K562 (cell line): ENCODE measurements at regions not wholly inside any gene's neighbourhood (a gene's known extent, or its start where the extent isn't known, plus 50 kb on each side); places are given as distances from the start of the nearest gene placed in this dataset.

Source experiments
- ATAC-seq: fragments of 200-7000 bp; cut with Tn5 transposase; 3 replicates; pipeline ENCODE4 v1.9.1; 2020; ENCODE audit warnings: moderate library complexity
- BruUV-seq: library from RNA; stranded (reverse); fragments of 400-500 nt; replicated peaks from 2 replicates; lab custom pipeline; 2021; lab: Mats Ljungman, UMichigan
- CTCF ChIA-PET: fragments of 300-600 bp; formaldehyde crosslinking; extraction: SDS; loops from one replicate; lab custom pipeline; 2021; ENCODE audit warnings: low intra/inter-chr PET ratio; lab: Yijun Ruan, JAX
- POLR2A ChIA-PET: fragments of 300-600, 350-650 bp; sonication (Branson Sonifier 250); formaldehyde crosslinking; extraction: SDS; loops from one replicate; lab custom pipeline; 2021; ENCODE audit warnings: antibody characterized with exemption, inconsistent platforms; lab: Yijun Ruan, JAX
- DNase-seq, 4 experiments: peaks; one replicate each; pipeline versions ENCODE4 v3.0.0 to v3.0.0-alpha.2; 2011 to 2018; ENCODE audit warnings: low spot score in 3 of 4, mixed read lengths in 3 of 4; ENCODE audit errors: extremely low read depth in 1 of 4
- FAIRE-seq: peaks from 2 replicates; lab custom pipeline; 2011; peaks lifted over from hg19 to GRCh38; lab: Jason Lieb, UNC
- H2AFZ ChIP-seq: 2 replicates; pipeline ENCODE4 v1.6.0; 2011; ENCODE audit warnings: low read depth, low read length, control low read depth, inconsistent platforms
- H3K27ac ChIP-seq: fragments of 200-600 bp; 3 replicates; pipeline ENCODE4 v1.8.0; 2011; ENCODE audit warnings: low read depth, mild to moderate bottlenecking, control low read depth, inconsistent platforms, low read length, moderate library complexity, mixed read lengths; ENCODE audit errors: extremely low read depth
- H3K27me3 ChIP-seq, 2 experiments: fragments of 300-600 bp in 1 of 2; 2 replicates in 1 of 2; 3 replicates in 1 of 2; pipeline versions ENCODE4 v1.6.0 to v1.8.0; 2011; ENCODE audit warnings: inconsistent platforms in 2 of 2, low read length in 2 of 2, mild to moderate bottlenecking in 1 of 2, mixed read lengths in 1 of 2, moderate library complexity in 1 of 2; ENCODE audit not compliant: control insufficient read depth in 2 of 2, insufficient read depth in 2 of 2
- H3K36me3 ChIP-seq: fragments of 300-600 bp; 3 replicates; pipeline ENCODE4 v1.8.0; 2011; ENCODE audit warnings: mild to moderate bottlenecking, low read length, inconsistent platforms; ENCODE audit not compliant: control insufficient read depth, insufficient read depth
- H3K4me1 ChIP-seq, 2 experiments: fragments of 200-600 bp in 1 of 2; replicated peaks in 1 of 2; 2 replicates in 1 of 2; 3 replicates in 1 of 2; pipeline versions ENCODE4 v1.5.1 to v1.8.0; 2011; ENCODE audit warnings: inconsistent platforms in 2 of 2, low read length in 2 of 2, mild to moderate bottlenecking in 1 of 2, mixed read lengths in 1 of 2, moderate library complexity in 1 of 2; ENCODE audit not compliant: control insufficient read depth in 2 of 2, insufficient read depth in 2 of 2
- H3K4me2 ChIP-seq: 2 replicates; pipeline ENCODE4 v1.6.1; 2011; ENCODE audit warnings: low read length, control low read depth, inconsistent platforms, mixed read lengths; ENCODE audit not compliant: insufficient read depth
- H3K4me3 ChIP-seq: fragments of 200-600 bp; sonication (generic), shearing (Covaris generic); 2 replicates; pipeline ENCODE4 v1.5.1; 2016; ENCODE audit warnings: control low read depth, inconsistent platforms
- H3K79me2 ChIP-seq: fragments of 200-600 bp; 3 replicates; pipeline ENCODE4 v1.8.0; 2011; ENCODE audit warnings: low read length, inconsistent platforms; ENCODE audit not compliant: control insufficient read depth, insufficient read depth
- H3K9ac ChIP-seq, 2 experiments: 2 replicates each; pipeline versions ENCODE4 v1.6.0 to v1.6.1; 2011; ENCODE audit warnings: low read depth in 2 of 2, low read length in 2 of 2, control low read depth in 1 of 2, inconsistent platforms in 1 of 2, mild to moderate bottlenecking in 1 of 2, mixed read lengths in 1 of 2; ENCODE audit not compliant: insufficient read depth in 1 of 2
- H3K9me1 ChIP-seq: one replicate; pipeline ENCODE4 v1.6.0; 2011; ENCODE audit warnings: inconsistent platforms, mild to moderate bottlenecking, low read length, moderate library complexity; ENCODE audit not compliant: control insufficient read depth, insufficient read depth
- H3K9me3 ChIP-seq: replicated peaks from 2 replicates; pipeline ENCODE4 v1.5.1; 2011; ENCODE audit warnings: low read depth, low read length, inconsistent platforms; ENCODE audit not compliant: control insufficient read depth, insufficient read depth
- H4K20me1 ChIP-seq: replicated peaks from 2 replicates; pipeline ENCODE4 v1.6.1; 2011; ENCODE audit warnings: low read length, inconsistent platforms, mixed read lengths; ENCODE audit not compliant: control insufficient read depth, insufficient read depth
- BCLAF1 ChIP-seq, 2 experiments: fragments of 450-650 bp in 1 of 2; IDR thresholded peaks; 2 replicates each; pipeline ENCODE4 v1.6.1; 2011 to 2017; ENCODE audit warnings: low read depth in 2 of 2, antibody characterized with exemption in 1 of 2, borderline replicate concordance in 1 of 2, low read length in 1 of 2, mild to moderate bottlenecking in 1 of 2, mixed read lengths in 1 of 2; ENCODE audit not compliant: control insufficient read depth in 1 of 2
- CEBPG ChIP-seq, 3 experiments: fragments of 200-800 bp in 1 of 3; sonication (Bioruptor generic) in 1 of 3; sonication (generic) in 1 of 3; formaldehyde crosslinking in 1 of 3; IDR thresholded peaks in 2 of 3; conservative IDR thresholded peaks in 1 of 3; 2 replicates each; pipeline versions ENCODE4 v1.6.1 to v1.8.0; 2016 to 2022; ENCODE audit warnings: missing compliant biosample characterization in 2 of 3, missing genetic modification characterization in 2 of 3, mild to moderate bottlenecking in 1 of 3, missing genetic modification reagents in 1 of 3
- CHD2 ChIP-seq: IDR thresholded peaks from 2 replicates; pipeline ENCODE4 v1.6.1; 2011; ENCODE audit warnings: low read depth, low read length
- DACH1 ChIP-seq: fragments of 450-650 bp; IDR thresholded peaks from 2 replicates; pipeline ENCODE4 v1.6.1; 2018; ENCODE audit not compliant: partially characterized antibody
- ESRRB ChIP-seq: fragments of 250-450 bp; sonication (Bioruptor Pico); IDR thresholded peaks from 2 replicates; pipeline ENCODE4 v1.5.0; 2020; ENCODE audit warnings: mild to moderate bottlenecking, moderate library complexity, borderline replicate concordance
- HNRNPUL1 ChIP-seq: fragments of 200-400 bp; formaldehyde crosslinking; IDR thresholded peaks from 2 replicates; pipeline ENCODE4 v1.6.1; 2017; ENCODE audit warnings: low read length
- MBD2 ChIP-seq: sonication (generic); IDR thresholded peaks from 2 replicates; pipeline ENCODE4 v1.6.1; 2016; ENCODE audit warnings: low read depth, borderline replicate concordance
- MYBL2 ChIP-seq, 2 experiments: fragments of 450-650 bp in 1 of 2; sonication (generic) in 1 of 2; formaldehyde crosslinking in 1 of 2; IDR thresholded peaks; 2 replicates each; pipeline versions ENCODE4 v1.6.1 to v1.8.1; 2017 to 2022; ENCODE audit warnings: borderline replicate concordance in 1 of 2, inconsistent platforms in 1 of 2, low read depth in 1 of 2, mild to moderate bottlenecking in 1 of 2, missing genetic modification reagents in 1 of 2, moderate library complexity in 1 of 2
- NFE2 ChIP-seq: IDR thresholded peaks from 2 replicates; pipeline ENCODE4 v1.6.1; 2014; ENCODE audit warnings: antibody characterized with exemption, low read depth
- NFXL1 ChIP-seq: fragments of 450-650 bp; formaldehyde crosslinking; IDR thresholded peaks from 2 replicates; pipeline ENCODE4 v1.4.0; 2021; ENCODE audit warnings: mild to moderate bottlenecking
- POLR3A ChIP-seq: IDR thresholded peaks from 2 replicates; pipeline ENCODE4 v1.6.1; 2011; ENCODE audit warnings: borderline replicate concordance, mild to moderate bottlenecking, moderate library complexity; ENCODE audit not compliant: insufficient read length, insufficient read depth; ENCODE audit errors: extremely low read depth
- RBM17 ChIP-seq: fragments of 200-400 bp; formaldehyde crosslinking; IDR thresholded peaks from 2 replicates; pipeline ENCODE4 v1.6.1; 2017; ENCODE audit warnings: low read depth, mild to moderate bottlenecking, low read length, borderline replicate concordance
- TRIM28 ChIP-seq: fragments of 450-650 bp; IDR thresholded peaks from 2 replicates; pipeline ENCODE4 v1.6.1; 2017
- ZFP1 ChIP-seq: fragments of 450-650 bp; formaldehyde crosslinking; IDR thresholded peaks from 2 replicates; pipeline ENCODE4 v1.4.0; 2020; ENCODE audit warnings: mild to moderate bottlenecking, mixed read lengths
- ZNF133 ChIP-seq: fragments of 250-450 bp; sonication (Bioruptor Pico); IDR thresholded peaks from 2 replicates; pipeline ENCODE4 v1.4.0; 2020; ENCODE audit warnings: mild to moderate bottlenecking
- ZNF165 ChIP-seq: fragments of 250-450 bp; sonication (Bioruptor Pico); IDR thresholded peaks from 2 replicates; pipeline ENCODE4 v1.4.0; 2020; ENCODE audit warnings: borderline replicate concordance
- ZNF766 ChIP-seq: fragments of 200-800 bp; sonication (Bioruptor generic); conservative IDR thresholded peaks from 2 replicates; pipeline ENCODE4 v1.6.1; 2016; ENCODE audit warnings: missing genetic modification characterization, missing compliant biosample characterization
- WGBS: fragments of 100-300 bp; shearing (Covaris generic); methylation state at CpG from one replicate; pipeline ENCODE4 v1.1.6; 2016; ENCODE audit warnings: low coverage, mixed read lengths; ENCODE audit not compliant: insufficient coverage; ENCODE audit errors: missing lambda C conversion rate; 5-methylcytosine and 5-hydroxymethylcytosine counted together
- in situ Hi-C: fragments of 300-500 bp; cut with MboI; formaldehyde crosslinking; loops from 4 replicates; pipeline ENCODE4 v1.15.0; 2018; ENCODE audit warnings: inconsistent platforms, mixed read lengths
- intact Hi-C: fragments of 100-400 bp; cut with micrococcal nuclease; formaldehyde crosslinking; loops from 2 replicates; pipeline ENCODE4 v1.14.2; 2022

- no peak for TF ChIP-seq BCLAF1 (IDR thresholded peaks at IDR 0.05; ENCODE audit: borderline replicate concordance in 1 of 2, control insufficient read depth in 1 of 2, low read depth in 2 of 2, low read length in 1 of 2)
- TF ChIP-seq MYBL2 (IDR thresholded peaks at IDR 0.05; ENCODE audit: low read depth): no peak
- TF ChIP-seq MYBL2 (CRISPR knock-in tag; IDR thresholded peaks at IDR 0.05; ENCODE audit: borderline replicate concordance): no peak
- no peak for TF ChIP-seq NFXL1 (CRISPR knock-in tag)
Measured at GRCh38 chr5:163357636-163358035, 79.8 kb upstream of the CCNG1 start (continued).

GRCh38 chr5:163360656-163361055 lies 76.7 kb upstream of the CCNG1 start:
- 0% methylated on average over 3 of the region's 3 CpGs for WGBS
- TF ChIP-seq CEBPG (CRISPR knock-in tag; IDR thresholded peaks at IDR 0.05): no peak
- TF ChIP-seq CEBPG (tag; conservative IDR thresholded peaks at IDR 0.05 in 1 of 2, IDR thresholded peaks at IDR 0.05 in 1 of 2): no peak
- TF ChIP-seq CHD2: no peak
- TF ChIP-seq NFE2: no peak
- TF ChIP-seq MBD2: no peak
- no peak for TF ChIP-seq RBM17
- TF ChIP-seq TRIM28: no peak
- no peak for TF ChIP-seq ESRRB (CRISPR knock-in tag)
- no peak for TF ChIP-seq ZFP1
- TF ChIP-seq ZNF133 (CRISPR knock-in tag): no peak
- no peak for TF ChIP-seq ZNF766 (CRISPR knock-in tag)
- TF ChIP-seq POLR3A: no peak
- TF ChIP-seq DACH1: no peak
- no peak for TF ChIP-seq HNRNPUL1
- no peak for TF ChIP-seq ZNF165

More at GRCh38 chr5:163360656-163361055, 76.7 kb upstream of the CCNG1 start:
- DNase-seq: no peak
- Histone ChIP-seq H3K9ac (no peak overlapping the region), H3K4me2 (no peak overlapping the region), H3K4me3 (no peak overlapping the region), H3K9me1 (no peaks in the 10 kb centered on the region), H2AFZ (no peak overlapping the region), H3K27me3 (no peaks in the 10 kb centered on the region), H4K20me1 (no peaks in the 10 kb centered on the region), H3K79me2 (no peaks in the 10 kb centered on the region), H3K36me3 (no peaks in the 10 kb centered on the region), H3K27ac (no peak overlapping the region), H3K9me3 (no peaks in the 10 kb centered on the region), H3K4me1 (peaks cover 0 to 3% of the 10 kb centered on the region in 2 experiments; a peak in 3 of 5 replicates)
- POLR2A ChIA-PET: no interaction called here
- intact Hi-C loops: no loop called here
- BruUV-seq: no TSS peak
- CTCF ChIA-PET: no interaction called here
- in situ Hi-C loops: no loop called here
- ATAC-seq: no peak
- FAIRE-seq: no peak
